Vagina (tissue), 2 donors: ENCODE measurements at regions not wholly inside any gene's neighbourhood (a gene's known extent, or its start where the extent isn't known, plus 50 kb on each side); places are given as distances from the start of the nearest gene placed in this dataset.

Experiments used
- DNase-seq, 2 donors: peaks; one replicate each; pipeline ENCODE4 v3.0.0-alpha.2; 2017; ENCODE audit errors: extremely low spot score in 2 of 2
- H3K27ac ChIP-seq: fragments of 200-600 bp; sonication (generic); one replicate; pipeline ENCODE4 v1.5.1; 2019
- H3K27me3 ChIP-seq: fragments of 200-600 bp; sonication (generic); one replicate; pipeline ENCODE4 v1.5.1; 2019
- H3K36me3 ChIP-seq, 2 donors: fragments of 200-600 bp; sonication (generic); one replicate each; pipeline ENCODE4 v1.5.1; 2017 to 2019
- H3K4me1 ChIP-seq: fragments of 200-600 bp; sonication (generic); one replicate; pipeline ENCODE4 v1.5.1; 2019
- H3K4me3 ChIP-seq, 2 donors: fragments of 200-600 bp; sonication (generic); 1 replicate in 1 of 2; 2 replicates in 1 of 2; pipeline ENCODE4 v1.5.1; 2016 to 2019
- H3K9me3 ChIP-seq: fragments of 200-600 bp; sonication (generic); one replicate; pipeline ENCODE4 v1.5.1; 2019
- CTCF ChIP-seq, 3 experiments: fragments of 450-650 bp in 2 of 3; fragments of 200-600 bp in 1 of 3; sonication (generic) in 1 of 3; IDR thresholded peaks; one replicate each; pipeline ENCODE4 v1.5.1; 2017 to 2019; ENCODE audit warnings: antibody characterized with exemption in 3 of 3, mild to moderate bottlenecking in 2 of 3, moderate library complexity in 2 of 3
- POLR2A ChIP-seq, 2 donors: fragments of 450-650 bp; IDR thresholded peaks; one replicate each; pipeline ENCODE4 v1.6.1; 2017; ENCODE audit warnings: antibody characterized with exemption in 2 of 2, mild to moderate bottlenecking in 2 of 2, moderate library complexity in 2 of 2
- POLR2AphosphoS5 ChIP-seq, 2 donors: sonication (generic); formaldehyde crosslinking; IDR thresholded peaks; one replicate each; pipeline ENCODE4 v1.9.0; 2017; ENCODE audit warnings: antibody characterized with exemption in 2 of 2, mild to moderate bottlenecking in 2 of 2, low read depth in 1 of 2; ENCODE audit not compliant: insufficient read depth in 1 of 2
- intact Hi-C: fragments of 100-400 bp; cut with DNase I; formaldehyde crosslinking; loops from one replicate; pipeline ENCODE4 v1.15.1; 2023

GRCh38 chr9:2300325-2300724 lies 285.2 kb downstream of the SMARCA2 start:
- Histone ChIP-seq H3K4me3 (no peak overlapping the region), H3K27me3 (no peaks in the 10 kb centered on the region), H3K36me3 (no peaks in the 10 kb centered on the region), H3K4me1 (no peaks in the 10 kb centered on the region), H3K27ac (no peak overlapping the region), H3K9me3 (no peaks in the 10 kb centered on the region)
- intact Hi-C loops: no loop called here
- no peak for DNase-seq
- TF ChIP-seq CTCF (IDR thresholded peaks at IDR 0.05) (no peak), POLR2A (IDR thresholded peaks at IDR 0.05) (no peak), POLR2AphosphoS5 (IDR thresholded peaks at IDR 0.05; ENCODE audit: insufficient read depth in 1 of 2, low read depth in 1 of 2) (no peak)

GRCh38 chr9:2302606-2303005 lies 287.5 kb downstream of the SMARCA2 start:
- intact Hi-C loops: no loop called here
- H3K27ac ChIP-seq: no peak overlapping the region
- DNase-seq: no peak
- H3K4me3 ChIP-seq: no peak overlapping the region
- H3K4me1 ChIP-seq: no peaks in the 10 kb centered on the region
- H3K36me3 ChIP-seq: no peaks in the 10 kb centered on the region
- no peaks in the 10 kb centered on the region for H3K27me3 ChIP-seq
- no peaks in the 10 kb centered on the region for H3K9me3 ChIP-seq
- no peak for TF ChIP-seq POLR2AphosphoS5 (IDR thresholded peaks at IDR 0.05; ENCODE audit: insufficient read depth in 1 of 2, low read depth in 1 of 2)

DNA sequence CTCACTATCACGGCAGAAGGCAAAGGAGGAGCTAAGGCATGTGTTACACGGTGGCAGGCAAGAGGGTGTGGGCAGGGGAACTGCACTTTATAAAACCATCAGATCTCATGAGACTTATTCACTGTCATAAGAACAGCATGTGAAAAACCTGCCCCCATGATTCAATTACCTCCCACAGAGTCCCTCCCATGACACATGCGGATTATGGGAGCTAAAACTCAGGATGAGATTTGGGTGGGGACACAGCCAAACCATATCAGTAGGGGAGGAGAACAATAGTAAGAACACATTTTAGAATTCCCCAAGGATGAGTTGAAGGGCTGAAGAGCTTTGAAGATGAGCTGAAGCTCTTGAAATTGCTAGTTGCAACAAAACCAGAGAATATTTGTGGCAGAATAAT lies 287.9 kb downstream of the SMARCA2 start:
- no peaks in the 10 kb centered on the region for H3K27me3 ChIP-seq
- no peak for DNase-seq
- no peak for TF ChIP-seq CTCF (IDR thresholded peaks at IDR 0.05)
- no peak for TF ChIP-seq POLR2AphosphoS5 (IDR thresholded peaks at IDR 0.05; ENCODE audit: insufficient read depth in 1 of 2, low read depth in 1 of 2)
- TF ChIP-seq POLR2A (IDR thresholded peaks at IDR 0.05): no peak
- intact Hi-C loops: no loop called here
- no peak overlapping the region for H3K4me3 ChIP-seq
- no peak overlapping the region for H3K27ac ChIP-seq
- no peaks in the 10 kb centered on the region for H3K4me1 ChIP-seq
- no peaks in the 10 kb centered on the region for H3K9me3 ChIP-seq
- no peaks in the 10 kb centered on the region for H3K36me3 ChIP-seq

GRCh38 chr9:2307480-2307879 lies 292.3 kb downstream of the SMARCA2 start:
- no peaks in the 10 kb centered on the region for H3K4me1 ChIP-seq
- no peak for DNase-seq
- no peaks in the 10 kb centered on the region for H3K36me3 ChIP-seq
- TF ChIP-seq CTCF (IDR thresholded peaks at IDR 0.05) (no peak), POLR2AphosphoS5 (IDR thresholded peaks at IDR 0.05; ENCODE audit: insufficient read depth in 1 of 2, low read depth in 1 of 2) (no peak), POLR2A (IDR thresholded peaks at IDR 0.05) (no peak)
- no peak overlapping the region for H3K27ac ChIP-seq
- H3K27me3 ChIP-seq: no peaks in the 10 kb centered on the region
- no peaks in the 10 kb centered on the region for H3K9me3 ChIP-seq
- intact Hi-C loops: no loop called here
- no peak overlapping the region for H3K4me3 ChIP-seq

DNA sequence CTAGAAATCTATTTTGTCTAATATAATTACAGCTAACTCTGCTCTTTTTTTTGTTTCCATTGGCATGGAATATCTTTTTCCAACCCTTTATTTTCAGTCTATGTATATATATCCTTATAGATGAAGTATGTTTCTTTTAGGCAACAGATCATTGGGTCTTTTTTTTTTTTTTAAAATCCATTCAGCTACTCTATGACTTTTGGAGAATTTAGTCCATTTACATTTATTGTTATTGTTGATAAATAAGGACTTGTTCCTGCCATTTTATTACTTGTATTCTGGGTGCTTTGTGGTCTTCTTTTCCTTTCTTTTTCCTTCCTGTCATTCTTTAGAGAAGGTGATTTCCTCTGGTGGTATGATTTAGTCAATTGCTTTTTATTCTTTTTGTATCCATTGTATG lies 296.8 kb downstream of the SMARCA2 start:
- TF ChIP-seq CTCF (IDR thresholded peaks at IDR 0.05) (no peak), POLR2AphosphoS5 (IDR thresholded peaks at IDR 0.05; ENCODE audit: insufficient read depth in 1 of 2, low read depth in 1 of 2) (no peak), POLR2A (IDR thresholded peaks at IDR 0.05) (no peak)
- no peaks in the 10 kb centered on the region for H3K9me3 ChIP-seq
- no peak for DNase-seq
- H3K4me1 ChIP-seq: no peaks in the 10 kb centered on the region
- H3K4me3 ChIP-seq: no peak overlapping the region
- no peaks in the 10 kb centered on the region for H3K36me3 ChIP-seq
- H3K27me3 ChIP-seq: no peaks in the 10 kb centered on the region
- H3K27ac ChIP-seq: no peak overlapping the region
- intact Hi-C loops: no loop called here

GRCh38 chr9:2313512-2313911 lies 298.4 kb downstream of the SMARCA2 start:
- Histone ChIP-seq H3K27me3 (no peaks in the 10 kb centered on the region), H3K36me3 (no peaks in the 10 kb centered on the region), H3K4me3 (no peak overlapping the region), H3K27ac (no peak overlapping the region), H3K4me1 (no peaks in the 10 kb centered on the region), H3K9me3 (no peaks in the 10 kb centered on the region)
- intact Hi-C loops: no loop called here
- no peak for DNase-seq
- TF ChIP-seq POLR2A (IDR thresholded peaks at IDR 0.05) (no peak), POLR2AphosphoS5 (IDR thresholded peaks at IDR 0.05; ENCODE audit: insufficient read depth in 1 of 2, low read depth in 1 of 2) (no peak), CTCF (IDR thresholded peaks at IDR 0.05) (no peak)
